Adrenal gland (tissue), 5 donors: ENCODE measurements at regions not wholly inside any gene's neighbourhood (a gene's known extent, or its start where the extent isn't known, plus 50 kb on each side); places are given as distances from the start of the nearest gene placed in this dataset.

Experiments used
- CTCF ChIP-seq, 6 experiments: fragments of 450-650 bp in 4 of 6; fragments of 200-600 bp in 2 of 6; sonication (generic) in 1 of 6; IDR thresholded peaks; 1 replicate in 5 of 6; 2 replicates in 1 of 6; pipeline versions ENCODE4 v1.5.1 to v1.8.0; 2016 to 2021; ENCODE audit warnings: antibody characterized with exemption in 6 of 6, mild to moderate bottlenecking in 2 of 6, moderate library complexity in 1 of 6
- POLR2A ChIP-seq, 2 donors: fragments of 450-650 bp; IDR thresholded peaks; one replicate each; pipeline ENCODE4 v1.6.1; 2017; ENCODE audit warnings: antibody characterized with exemption in 2 of 2, mild to moderate bottlenecking in 2 of 2, moderate library complexity in 1 of 2
- donor health status: DM: no; HTN: no; CAD: no.

- TF ChIP-seq CTCF (IDR thresholded peaks at IDR 0.05): no peak
- no peak for TF ChIP-seq POLR2A (IDR thresholded peaks at IDR 0.05)
These were observed 382.8 kb upstream of the NXPH2 start for GRCh38 chr2:139162957-139163356.
